B cell (primary cell): ENCODE measurements at regions not wholly inside any gene's neighbourhood (a gene's known extent, or its start where the extent isn't known, plus 50 kb on each side); places are given as distances from the start of the nearest gene placed in this dataset.

Experiments
- ATAC-seq: fragments of 200-7000 bp; cut with Tn5 transposase; one replicate; pipeline ENCODE4 v1.10.0; 2021; ENCODE audit warnings: low read depth, mild to moderate bottlenecking, moderate number of reproducible peaks, moderate library complexity
- CTCF ChIA-PET: fragments of 350-600 bp; sonication (Branson Sonifier 250); formaldehyde crosslinking; loops from one replicate; lab custom pipeline; 2021; ENCODE audit warnings: antibody characterized with exemption, inconsistent platforms; lab: Charles Lee
- POLR2A ChIA-PET: fragments of 350-600 bp; sonication (Branson Sonifier 250); formaldehyde crosslinking; loops from one replicate; lab custom pipeline; 2021; ENCODE audit warnings: antibody characterized with exemption; lab: Charles Lee
- DNase-seq: peaks from one replicate; pipeline ENCODE4 v3.0.0; 2013
- H2AFZ ChIP-seq: 2 replicates; pipeline ENCODE4 v1.6.1; 2012; ENCODE audit warnings: mild to moderate bottlenecking, low read depth, low read length; ENCODE audit not compliant: insufficient read depth, poor library complexity, severe bottlenecking
- H3K27ac ChIP-seq, 2 donors: 1 replicate in 1 of 2; 2 replicates in 1 of 2; pipeline ENCODE4 v1.5.1; 2012 to 2013; ENCODE audit warnings: low read length in 2 of 2, mild to moderate bottlenecking in 2 of 2, moderate library complexity in 1 of 2
- H3K27me3 ChIP-seq, 4 experiments: fragments of 200-600 bp in 1 of 4; sonication (generic) in 1 of 4; replicated peaks in 1 of 4; 1 replicate in 2 of 4; 2 replicates in 2 of 4; pipeline versions ENCODE4 v1.6.1 to v1.7.0; 2013 to 2016; ENCODE audit warnings: low read length in 3 of 4, mild to moderate bottlenecking in 2 of 4, mixed read lengths in 1 of 4, moderate library complexity in 1 of 4; ENCODE audit not compliant: insufficient read depth in 4 of 4, control insufficient read depth in 3 of 4; ENCODE audit errors: control extremely low read depth in 1 of 4
- H3K36me3 ChIP-seq, 2 experiments: replicated peaks in 1 of 2; 1 replicate in 1 of 2; 2 replicates in 1 of 2; pipeline versions ENCODE4 v1.6.1 to v1.7.1; 2013; ENCODE audit warnings: low read length in 1 of 2; ENCODE audit not compliant: insufficient read depth in 2 of 2, control insufficient read depth in 1 of 2; ENCODE audit errors: control extremely low read depth in 1 of 2, extremely low read depth in 1 of 2
- H3K4me1 ChIP-seq, 2 donors: fragments of 200-600 bp in 1 of 2; sonication (generic) in 1 of 2; 1 replicate in 1 of 2; 2 replicates in 1 of 2; pipeline versions ENCODE4 v1.5.1 to v1.6.1; 2013 to 2017; ENCODE audit warnings: low read length in 2 of 2; ENCODE audit not compliant: control insufficient read depth in 2 of 2, insufficient read depth in 2 of 2
- H3K4me2 ChIP-seq: replicated peaks from 2 replicates; pipeline ENCODE3; 2012; ENCODE audit warnings: mild to moderate bottlenecking, low read depth, low read length; ENCODE audit not compliant: poor library complexity, severe bottlenecking
- H3K4me3 ChIP-seq, 5 experiments: fragments of 200-600 bp in 1 of 5; sonication (generic) in 1 of 5; 1 replicate in 3 of 5; 2 replicates in 2 of 5; pipeline versions ENCODE4 v1.5.1 to v1.7.0; 2011 to 2016; ENCODE audit warnings: low read length in 4 of 5, mild to moderate bottlenecking in 4 of 5, low read depth in 2 of 5, control low read depth in 1 of 5, moderate library complexity in 1 of 5; ENCODE audit not compliant: insufficient read depth in 1 of 5; ENCODE audit errors: control extremely low read depth in 1 of 5, extremely low read depth in 1 of 5
- H3K79me2 ChIP-seq: fragments of 200-600 bp; sonication (generic); one replicate; pipeline ENCODE4 v1.6.0; 2016; ENCODE audit warnings: low read length; ENCODE audit not compliant: control insufficient read depth, insufficient read depth
- H3K9ac ChIP-seq: fragments of 200-600 bp; sonication (generic); 2 replicates; pipeline ENCODE4 v1.6.1; 2017; ENCODE audit warnings: mild to moderate bottlenecking, low read length, moderate library complexity
- H3K9me3 ChIP-seq, 3 donors: one replicate each; pipeline versions ENCODE4 v1.6.1 to v1.7.1; 2013; ENCODE audit warnings: low read length in 2 of 3; ENCODE audit not compliant: control insufficient read depth in 2 of 3, insufficient read depth in 1 of 3; ENCODE audit errors: control extremely low read depth in 1 of 3
- H4K20me1 ChIP-seq: 2 replicates; pipeline ENCODE4 v1.6.0; 2012; ENCODE audit warnings: mild to moderate bottlenecking, low read length; ENCODE audit not compliant: insufficient read depth, control insufficient read depth, poor library complexity, severe bottlenecking
- H3K27ac Mint-ChIP-seq: one replicate; pipeline ENCODE4 v1.8.0; 2021; ENCODE audit warnings: mixed read lengths
- H3K27me3 Mint-ChIP-seq: one replicate; pipeline ENCODE4 v1.8.0; 2021; ENCODE audit warnings: mixed read lengths
- H3K4me1 Mint-ChIP-seq: one replicate; pipeline ENCODE4 v1.8.0; 2021; ENCODE audit warnings: mixed read lengths
- H3K4me3 Mint-ChIP-seq: one replicate; pipeline ENCODE4 v1.8.0; 2021; ENCODE audit warnings: mixed read lengths
- H3K9me3 Mint-ChIP-seq: one replicate; pipeline ENCODE4 v1.8.0; 2022; ENCODE audit warnings: mixed read lengths; ENCODE audit not compliant: insufficient read depth
- EZH2 ChIP-seq: IDR thresholded peaks from 2 replicates; pipeline ENCODE4 v1.6.1; 2012; ENCODE audit warnings: borderline replicate concordance, low read depth, mild to moderate bottlenecking, moderate library complexity, low read length; ENCODE audit not compliant: insufficient read depth, poor library complexity, severe bottlenecking
- WGBS: methylation state at CpG from one replicate; pipeline ENCODE4 v1.1.5; 2013; ENCODE audit warnings: missing lambda C conversion rate; ENCODE audit not compliant: insufficient coverage; 5-methylcytosine and 5-hydroxymethylcytosine counted together
- intact Hi-C: fragments of 100-400 bp; cut with micrococcal nuclease; formaldehyde crosslinking; loops from one replicate; pipeline ENCODE4 v1.10.0; 2022
- TF ChIP-seq, protein P1 (sequence below): fragments of 200-600 bp; IDR thresholded peaks from one replicate; pipeline ENCODE4 v1.8.0; 2022; ENCODE audit warnings: antibody characterized with exemption, mild to moderate bottlenecking

DNA sequence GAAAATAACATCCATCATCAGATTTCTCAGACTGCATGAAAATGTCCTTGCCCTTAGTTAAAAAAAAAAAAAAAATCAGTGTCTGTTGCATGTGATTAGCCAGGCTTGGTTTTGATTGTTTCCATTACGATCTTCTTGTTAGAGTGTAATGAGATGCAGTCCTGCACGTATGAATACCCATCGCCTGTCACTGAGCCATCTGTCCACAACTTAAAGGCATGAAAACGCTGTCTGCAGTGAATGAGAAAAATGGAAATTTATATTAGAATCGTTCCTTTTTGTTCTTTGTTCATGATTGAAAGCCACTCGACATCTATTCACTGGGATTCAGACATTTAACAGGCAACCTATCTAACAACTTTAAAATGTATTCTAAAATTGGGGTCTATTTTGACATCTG, 521.7 kb upstream of the SPHKAP start:
- intact Hi-C loops, result no loop called here
- POLR2A ChIA-PET, result no interaction called here
- no peaks in the 10 kb centered on the region for H3K4me1 ChIP-seq
- TF ChIP-seq EZH2, result no peak
- TF ChIP-seq, protein P1, sequence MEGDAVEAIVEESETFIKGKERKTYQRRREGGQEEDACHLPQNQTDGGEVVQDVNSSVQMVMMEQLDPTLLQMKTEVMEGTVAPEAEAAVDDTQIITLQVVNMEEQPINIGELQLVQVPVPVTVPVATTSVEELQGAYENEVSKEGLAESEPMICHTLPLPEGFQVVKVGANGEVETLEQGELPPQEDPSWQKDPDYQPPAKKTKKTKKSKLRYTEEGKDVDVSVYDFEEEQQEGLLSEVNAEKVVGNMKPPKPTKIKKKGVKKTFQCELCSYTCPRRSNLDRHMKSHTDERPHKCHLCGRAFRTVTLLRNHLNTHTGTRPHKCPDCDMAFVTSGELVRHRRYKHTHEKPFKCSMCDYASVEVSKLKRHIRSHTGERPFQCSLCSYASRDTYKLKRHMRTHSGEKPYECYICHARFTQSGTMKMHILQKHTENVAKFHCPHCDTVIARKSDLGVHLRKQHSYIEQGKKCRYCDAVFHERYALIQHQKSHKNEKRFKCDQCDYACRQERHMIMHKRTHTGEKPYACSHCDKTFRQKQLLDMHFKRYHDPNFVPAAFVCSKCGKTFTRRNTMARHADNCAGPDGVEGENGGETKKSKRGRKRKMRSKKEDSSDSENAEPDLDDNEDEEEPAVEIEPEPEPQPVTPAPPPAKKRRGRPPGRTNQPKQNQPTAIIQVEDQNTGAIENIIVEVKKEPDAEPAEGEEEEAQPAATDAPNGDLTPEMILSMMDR, result no peak
- Mint-ChIP-seq H3K27me3 (no peaks in the 10 kb centered on the region), H3K4me3 (no peak overlapping the region), H3K27ac (no peak overlapping the region), H3K4me1 (no peaks in the 10 kb centered on the region), H3K9me3 (peaks cover 2% of the 10 kb centered on the region)
- no peaks in the 10 kb centered on the region for H4K20me1 ChIP-seq
- no peak overlapping the region for H3K4me3 ChIP-seq
- no peak overlapping the region for H3K9ac ChIP-seq
- WGBS, result 80% methylated on average over 1 of the region's 6 CpGs
- no peak overlapping the region for H3K4me2 ChIP-seq
- H3K27ac ChIP-seq, result no peak overlapping the region
- no peaks in the 10 kb centered on the region for H3K27me3 ChIP-seq
- no peak for DNase-seq
- CTCF ChIA-PET, result interaction anchor here (0.7 kb wide), 1 partner anchor 33 kb away, joined by 4 read pairs; no protein-coding TSS in a partner anchor
- ATAC-seq, result no peak
- no peaks in the 10 kb centered on the region for H3K79me2 ChIP-seq
- no peak overlapping the region for H2AFZ ChIP-seq
- H3K36me3 ChIP-seq, result no peaks in the 10 kb centered on the region
- peaks cover 0 to 4% (median 0%) of the 10 kb centered on the region in 3 donors for H3K9me3 ChIP-seq

DNA sequence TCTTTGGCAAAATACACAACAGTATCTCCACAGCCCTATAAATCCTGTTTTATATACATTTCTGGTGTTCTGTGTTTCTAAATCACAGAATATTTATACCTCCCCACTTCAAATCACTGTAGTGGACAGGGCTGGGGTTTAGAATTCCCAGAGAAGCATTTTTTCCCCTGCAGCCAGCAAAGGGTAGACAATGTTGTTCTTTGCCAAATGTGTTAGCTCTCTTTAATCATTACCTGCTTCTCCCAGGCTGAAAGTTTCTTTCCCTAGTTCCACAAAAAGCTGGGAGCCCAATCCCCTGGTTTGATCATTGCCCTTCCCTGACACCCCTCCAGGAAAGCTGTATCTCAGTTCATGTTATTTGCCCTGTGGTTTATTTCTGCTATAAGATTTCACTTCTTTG, 520.0 kb upstream of the SPHKAP start:
- Histone ChIP-seq H3K9me3 (no peaks in the 10 kb centered on the region), H3K79me2 (no peaks in the 10 kb centered on the region), H3K4me3 (no peak overlapping the region), H3K9ac (no peak overlapping the region), H2AFZ (no peak overlapping the region), H3K4me2 (no peak overlapping the region), H3K4me1 (no peaks in the 10 kb centered on the region), H3K36me3 (no peaks in the 10 kb centered on the region), H3K27me3 (no peaks in the 10 kb centered on the region), H4K20me1 (no peaks in the 10 kb centered on the region), H3K27ac (no peak overlapping the region)
- ATAC-seq (no peak), DNase-seq (no peak)
- CTCF ChIA-PET, result no interaction called here
- Mint-ChIP-seq H3K9me3 (peaks cover 5% of the 10 kb centered on the region), H3K4me3 (no peak overlapping the region), H3K27me3 (no peaks in the 10 kb centered on the region), H3K27ac (no peak overlapping the region), H3K4me1 (no peaks in the 10 kb centered on the region)
- POLR2A ChIA-PET, result no interaction called here
- intact Hi-C loops, result no loop called here
- TF ChIP-seq, protein P1, result no peak
- TF ChIP-seq EZH2, result no peak
